Chondrocyte (in vitro differentiated cells): ENCODE measurements at regions not wholly inside any gene's neighbourhood (a gene's known extent, or its start where the extent isn't known, plus 50 kb on each side); places are given as distances from the start of the nearest gene placed in this dataset.

Experiments
- DNase-seq: peaks from one replicate; pipeline ENCODE4 v3.0.0; 2021; ENCODE audit warnings: mixed read lengths, low spot score
- H3K27ac Mint-ChIP-seq: one replicate; pipeline ENCODE4 v1.8.0; 2021; ENCODE audit warnings: mild to moderate bottlenecking, moderate library complexity, mixed read lengths; ENCODE audit not compliant: unreplicated experiment
- H3K27me3 Mint-ChIP-seq: 2 replicates; pipeline ENCODE4 v1.8.0; 2021; ENCODE audit warnings: low read depth, mixed read lengths
- H3K36me3 Mint-ChIP-seq: 2 replicates; pipeline ENCODE4 v1.8.0; 2021; ENCODE audit warnings: low read depth, mixed read lengths
- H3K4me1 Mint-ChIP-seq: 2 replicates; pipeline ENCODE4 v1.8.0; 2021; ENCODE audit warnings: low read depth, mild to moderate bottlenecking, mixed read lengths
- H3K4me3 Mint-ChIP-seq: one replicate; pipeline ENCODE4 v1.8.0; 2021; ENCODE audit warnings: mild to moderate bottlenecking, moderate library complexity, mixed read lengths; ENCODE audit not compliant: unreplicated experiment
- H3K9me3 Mint-ChIP-seq: 2 replicates; pipeline ENCODE4 v1.8.0; 2021; ENCODE audit warnings: low read depth, mixed read lengths
- TF ChIP-seq, protein P1 (sequence below): fragments of 200-600 bp; sonication (generic); IDR thresholded peaks from 2 replicates; pipeline ENCODE4 v1.5.0; 2021; ENCODE audit warnings: antibody characterized with exemption, mild to moderate bottlenecking, moderate library complexity

DNA sequence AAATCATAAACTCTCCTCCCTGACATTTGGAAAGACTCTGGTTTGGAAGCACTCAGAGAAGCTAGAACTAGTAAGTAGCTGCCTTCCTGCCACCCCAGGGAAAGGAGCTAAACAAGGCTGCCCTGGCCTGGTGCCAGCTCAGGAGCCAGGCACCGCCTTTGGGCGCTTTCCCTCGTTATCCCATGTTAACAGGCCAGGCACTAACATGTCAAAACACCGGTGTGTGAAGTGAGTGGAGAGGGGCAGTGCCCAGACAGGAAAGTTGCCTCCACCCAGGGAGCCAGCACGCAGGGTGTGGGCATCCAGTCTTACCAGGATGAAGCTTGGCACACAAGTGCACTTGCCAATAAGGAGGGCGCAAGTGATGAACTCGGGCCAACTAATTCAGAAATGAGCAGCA, 346.8 kb downstream of the RRAGC start:
- no peak overlapping the region for H3K4me3 Mint-ChIP-seq
- TF ChIP-seq, protein P1, sequence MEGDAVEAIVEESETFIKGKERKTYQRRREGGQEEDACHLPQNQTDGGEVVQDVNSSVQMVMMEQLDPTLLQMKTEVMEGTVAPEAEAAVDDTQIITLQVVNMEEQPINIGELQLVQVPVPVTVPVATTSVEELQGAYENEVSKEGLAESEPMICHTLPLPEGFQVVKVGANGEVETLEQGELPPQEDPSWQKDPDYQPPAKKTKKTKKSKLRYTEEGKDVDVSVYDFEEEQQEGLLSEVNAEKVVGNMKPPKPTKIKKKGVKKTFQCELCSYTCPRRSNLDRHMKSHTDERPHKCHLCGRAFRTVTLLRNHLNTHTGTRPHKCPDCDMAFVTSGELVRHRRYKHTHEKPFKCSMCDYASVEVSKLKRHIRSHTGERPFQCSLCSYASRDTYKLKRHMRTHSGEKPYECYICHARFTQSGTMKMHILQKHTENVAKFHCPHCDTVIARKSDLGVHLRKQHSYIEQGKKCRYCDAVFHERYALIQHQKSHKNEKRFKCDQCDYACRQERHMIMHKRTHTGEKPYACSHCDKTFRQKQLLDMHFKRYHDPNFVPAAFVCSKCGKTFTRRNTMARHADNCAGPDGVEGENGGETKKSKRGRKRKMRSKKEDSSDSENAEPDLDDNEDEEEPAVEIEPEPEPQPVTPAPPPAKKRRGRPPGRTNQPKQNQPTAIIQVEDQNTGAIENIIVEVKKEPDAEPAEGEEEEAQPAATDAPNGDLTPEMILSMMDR: no peak
- no peaks in the 10 kb centered on the region for H3K9me3 Mint-ChIP-seq
- DNase-seq: peak; percentile 55
- H3K4me1 Mint-ChIP-seq: peaks cover 10% of the 10 kb centered on the region
- H3K36me3 Mint-ChIP-seq: no peaks in the 10 kb centered on the region
- peaks cover 26% of the 10 kb centered on the region for H3K27me3 Mint-ChIP-seq
- no peak overlapping the region for H3K27ac Mint-ChIP-seq

DNA sequence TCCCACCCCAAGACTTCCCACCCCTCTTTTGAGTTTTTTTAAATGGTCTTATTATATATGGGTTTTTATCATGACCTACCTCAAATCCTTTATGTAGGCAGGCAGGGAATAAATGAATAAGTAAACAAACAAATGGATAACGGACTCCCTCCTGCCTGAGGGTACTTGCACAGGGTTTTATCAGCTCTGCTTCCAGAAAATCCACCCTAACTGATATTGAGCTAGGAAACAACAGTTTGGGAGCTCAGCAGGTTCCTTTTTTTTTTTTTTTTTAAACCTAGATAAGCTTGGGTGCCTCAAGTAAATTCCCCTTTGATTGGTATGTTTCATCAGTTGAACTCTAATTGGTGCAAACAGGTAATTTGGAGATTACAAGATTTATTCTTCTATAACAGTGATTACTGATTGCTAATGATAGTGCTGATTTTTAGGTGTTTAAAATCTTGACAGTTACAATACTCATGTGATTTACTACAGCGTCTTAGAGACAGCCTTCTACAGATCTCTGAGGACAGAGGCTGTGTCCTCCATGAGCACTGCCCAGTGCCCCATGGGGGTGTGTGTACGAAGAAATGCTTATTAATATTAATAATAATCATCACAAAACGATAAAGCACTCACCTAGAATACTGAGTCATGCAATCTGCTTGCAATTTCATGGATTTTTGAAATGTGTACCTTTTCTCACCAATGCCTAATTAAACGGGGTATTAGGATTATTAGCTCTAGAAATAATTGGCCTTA, 347.4 kb downstream of the RRAGC start:
- Mint-ChIP-seq H3K27ac (no peak overlapping the region), H3K4me1 (peaks cover 13% of the 10 kb centered on the region), H3K4me3 (no peak overlapping the region), H3K36me3 (no peaks in the 10 kb centered on the region), H3K9me3 (no peaks in the 10 kb centered on the region), H3K27me3 (peaks cover 26% of the 10 kb centered on the region)
- no peak for DNase-seq
- TF ChIP-seq, protein P1: no peak

DNA sequence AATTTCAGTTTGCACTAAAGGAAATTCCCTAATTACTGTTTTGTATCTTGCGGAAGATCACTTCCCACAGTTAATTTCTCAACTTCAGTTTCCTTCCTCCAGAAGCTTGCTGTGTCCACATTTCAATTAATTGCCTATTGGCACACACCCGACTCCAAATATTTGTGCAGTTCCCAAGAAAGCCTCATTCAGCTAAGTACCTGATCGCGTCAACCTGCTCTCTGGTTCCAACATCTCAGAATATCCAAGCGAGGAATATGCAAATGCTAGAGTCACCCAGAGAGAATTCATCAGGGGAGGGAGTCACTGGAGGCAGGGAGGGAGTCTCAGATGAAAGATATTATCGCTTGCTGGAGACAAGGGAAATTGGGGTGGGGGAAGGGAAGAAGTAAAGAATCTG, 351.3 kb downstream of the RRAGC start:
- H3K36me3 Mint-ChIP-seq: no peaks in the 10 kb centered on the region
- peaks cover 31% of the 10 kb centered on the region for H3K27me3 Mint-ChIP-seq
- no peak overlapping the region for H3K27ac Mint-ChIP-seq
- H3K4me3 Mint-ChIP-seq: no peak overlapping the region
- H3K9me3 Mint-ChIP-seq: no peaks in the 10 kb centered on the region
- TF ChIP-seq, protein P1: no peak
- peaks cover 9% of the 10 kb centered on the region for H3K4me1 Mint-ChIP-seq
- no peak for DNase-seq

DNA sequence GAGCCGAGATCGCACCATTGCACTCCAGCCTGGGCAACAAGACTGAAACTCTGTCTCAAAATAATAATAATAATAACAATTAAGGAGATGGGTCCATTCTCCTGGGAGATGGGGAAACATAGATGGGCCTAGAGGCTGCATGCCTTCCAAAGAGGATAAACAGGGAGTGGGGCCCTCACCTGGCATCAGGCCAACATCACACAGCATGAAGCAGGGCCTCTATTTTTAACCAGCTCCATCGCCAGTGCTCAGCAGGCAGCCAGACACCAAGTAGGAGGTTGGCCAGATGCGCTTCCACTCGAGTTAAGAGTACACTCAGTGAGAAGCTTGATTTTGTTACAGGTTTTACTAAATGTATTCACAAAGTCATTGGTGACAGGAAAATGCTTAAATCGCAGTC, 352.0 kb downstream of the RRAGC start:
- Mint-ChIP-seq H3K27me3 (peaks cover 28% of the 10 kb centered on the region), H3K4me1 (peaks cover 9% of the 10 kb centered on the region), H3K27ac (no peak overlapping the region), H3K4me3 (no peak overlapping the region), H3K36me3 (no peaks in the 10 kb centered on the region), H3K9me3 (no peaks in the 10 kb centered on the region)
- DNase-seq: no peak
- TF ChIP-seq, protein P1: no peak

DNA sequence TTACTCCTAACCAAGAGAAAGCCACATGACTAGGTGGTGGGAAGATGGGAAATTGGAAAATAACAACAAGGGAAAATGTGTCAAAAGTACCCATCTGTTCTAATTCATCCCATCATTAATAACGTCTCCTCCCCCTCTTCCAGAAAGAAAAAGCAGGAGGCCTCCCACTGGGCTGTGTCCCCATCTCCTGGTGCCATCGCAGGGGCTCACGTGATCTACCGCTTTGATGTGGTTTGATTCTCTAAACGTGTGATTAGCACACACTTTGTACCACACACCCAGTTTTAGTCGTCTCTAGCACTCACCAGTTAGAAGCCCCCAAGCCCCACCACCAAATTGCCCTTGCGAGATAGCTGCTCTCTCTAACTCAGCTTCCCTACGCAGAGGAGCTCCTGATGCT, 353.6 kb downstream of the RRAGC start:
- Mint-ChIP-seq H3K9me3 (no peaks in the 10 kb centered on the region), H3K27ac (no peak overlapping the region), H3K4me1 (peaks cover 9% of the 10 kb centered on the region), H3K4me3 (no peak overlapping the region), H3K27me3 (peaks cover 19% of the 10 kb centered on the region), H3K36me3 (no peaks in the 10 kb centered on the region)
- TF ChIP-seq, protein P1: no peak
- no peak for DNase-seq
